H9 (cell line): ENCODE measurements at regions not wholly inside any gene's neighbourhood (a gene's known extent, or its start where the extent isn't known, plus 50 kb on each side); places are given as distances from the start of the nearest gene placed in this dataset.

ENCODE experiments used
- DNase-seq: peaks from one replicate; pipeline ENCODE4 v3.0.0-alpha.2; 2017
- H2AFZ ChIP-seq: one replicate; pipeline ENCODE4 v1.6.1; 2013; ENCODE audit warnings: mild to moderate bottlenecking, low read length, control low read depth, moderate library complexity
- H2AK5ac ChIP-seq: 2 replicates; pipeline ENCODE4 v1.6.1; 2013; ENCODE audit warnings: low read length, control low read depth, mixed read lengths; ENCODE audit not compliant: insufficient read length
- H2BK120ac ChIP-seq: one replicate; pipeline ENCODE4 v1.6.1; 2013; ENCODE audit warnings: low read depth, mild to moderate bottlenecking, low read length, control low read depth, inconsistent platforms; ENCODE audit not compliant: poor library complexity, severe bottlenecking
- H2BK12ac ChIP-seq: 2 replicates; pipeline ENCODE4 v1.6.1; 2013; ENCODE audit warnings: low read length, control low read depth, mixed read lengths, low read depth; ENCODE audit not compliant: insufficient read length
- H2BK15ac ChIP-seq: 2 replicates; pipeline ENCODE4 v1.6.1; 2013; ENCODE audit warnings: low read depth, low read length, control low read depth
- H2BK20ac ChIP-seq: one replicate; pipeline ENCODE4 v1.6.1; 2013; ENCODE audit warnings: low read depth, mild to moderate bottlenecking, low read length, control low read depth, inconsistent platforms; ENCODE audit not compliant: poor library complexity, severe bottlenecking
- H2BK5ac ChIP-seq: 2 replicates; pipeline ENCODE4 v1.6.1; 2013; ENCODE audit warnings: low read length, control low read depth, mixed read lengths; ENCODE audit not compliant: insufficient read length
- H3K14ac ChIP-seq: 2 replicates; pipeline ENCODE4 v1.6.1; 2013; ENCODE audit warnings: low read length, control low read depth; ENCODE audit not compliant: insufficient read depth
- H3K18ac ChIP-seq: 2 replicates; pipeline ENCODE4 v1.6.1; 2013; ENCODE audit warnings: low read depth, mild to moderate bottlenecking, mixed read lengths, low read length, control low read depth; ENCODE audit not compliant: insufficient read length
- H3K23ac ChIP-seq: 2 replicates; pipeline ENCODE4 v1.6.1; 2013; ENCODE audit warnings: low read length, control low read depth, mixed read lengths, low read depth; ENCODE audit not compliant: insufficient read length
- H3K23me2 ChIP-seq: 2 replicates; pipeline ENCODE4 v1.6.1; 2013; ENCODE audit warnings: low read depth, mild to moderate bottlenecking, mixed read lengths, low read length, control low read depth; ENCODE audit not compliant: insufficient read length, poor library complexity, severe bottlenecking
- H3K27ac ChIP-seq: 2 replicates; pipeline ENCODE4 v1.5.1; 2013; ENCODE audit warnings: low read length, control low read depth, mixed read lengths, low read depth; ENCODE audit not compliant: insufficient read length
- H3K27me3 ChIP-seq: 2 replicates; pipeline ENCODE4 v1.6.1; 2013; ENCODE audit warnings: low read length, control low read depth, inconsistent platforms; ENCODE audit not compliant: insufficient read depth
- H3K4ac ChIP-seq: 2 replicates; pipeline ENCODE4 v1.6.1; 2013; ENCODE audit warnings: low read depth, mild to moderate bottlenecking, control low read depth, inconsistent platforms, low read length, moderate library complexity
- H3K4me1 ChIP-seq: 2 replicates; pipeline ENCODE4 v1.6.1; 2013; ENCODE audit warnings: low read length, control low read depth, inconsistent platforms; ENCODE audit not compliant: insufficient read depth
- H3K4me2 ChIP-seq: 2 replicates; pipeline ENCODE4 v1.6.1; 2013; ENCODE audit warnings: low read length, control low read depth, mixed read lengths; ENCODE audit not compliant: insufficient read length, insufficient read depth
- H3K56ac ChIP-seq: 2 replicates; pipeline ENCODE4 v1.6.1; 2013; ENCODE audit warnings: low read depth, mild to moderate bottlenecking, mixed read lengths, low read length, control low read depth; ENCODE audit not compliant: insufficient read length
- H3K79me1 ChIP-seq: 2 replicates; pipeline ENCODE4 v1.6.1; 2013; ENCODE audit warnings: low read depth, mild to moderate bottlenecking, moderate library complexity, low read length, control low read depth, inconsistent platforms; ENCODE audit not compliant: insufficient read depth, poor library complexity, severe bottlenecking
- H3K79me2 ChIP-seq: 2 replicates; pipeline ENCODE4 v1.6.1; 2013; ENCODE audit warnings: low read length, control low read depth, inconsistent platforms; ENCODE audit not compliant: insufficient read depth
- H3K9ac ChIP-seq: 2 replicates; pipeline ENCODE4 v1.6.1; 2013; ENCODE audit warnings: low read length, control low read depth, mixed read lengths; ENCODE audit not compliant: insufficient read length; ENCODE audit errors: extremely low read depth
- H3K9me3 ChIP-seq: one replicate; pipeline ENCODE4 v1.6.1; 2013; ENCODE audit warnings: low read depth, low read length, inconsistent platforms; ENCODE audit not compliant: control insufficient read depth
- H3T11ph ChIP-seq: one replicate; pipeline ENCODE4 v1.6.1; 2013; ENCODE audit warnings: mild to moderate bottlenecking, low read length, control low read depth, inconsistent platforms
- H4K20me1 ChIP-seq: one replicate; pipeline ENCODE4 v1.6.1; 2013; ENCODE audit not compliant: control insufficient read depth, insufficient read length, insufficient read depth
- H4K5ac ChIP-seq: 2 replicates; pipeline ENCODE4 v1.6.1; 2013; ENCODE audit warnings: low read depth, mild to moderate bottlenecking, mixed read lengths, low read length, control low read depth; ENCODE audit not compliant: insufficient read length
- H4K8ac ChIP-seq: replicated peaks from 2 replicates; pipeline ENCODE4 v1.6.1; 2013; ENCODE audit warnings: low read length, control low read depth, mixed read lengths, low read depth; ENCODE audit not compliant: insufficient read length
- H4K91ac ChIP-seq: 2 replicates; pipeline ENCODE4 v1.6.1; 2013; ENCODE audit warnings: low read depth, mild to moderate bottlenecking, moderate library complexity, mixed read lengths, low read length, control low read depth; ENCODE audit not compliant: insufficient read length
- H3K27ac Mint-ChIP-seq, 3 experiments: 2 replicates in 2 of 3; 3 replicates in 1 of 3; pipeline ENCODE4 v1.8.0; 2020 to 2021; ENCODE audit warnings: mixed read lengths in 3 of 3, mild to moderate bottlenecking in 1 of 3, moderate library complexity in 1 of 3
- H3K27me3 Mint-ChIP-seq: 2 replicates; pipeline ENCODE4 v1.8.0; 2021; ENCODE audit warnings: low read depth, mild to moderate bottlenecking, moderate library complexity, mixed read lengths
- H3K36me3 Mint-ChIP-seq, 3 experiments: 2 replicates in 2 of 3; 3 replicates in 1 of 3; pipeline ENCODE4 v1.8.0; 2020 to 2021; ENCODE audit warnings: low read depth in 3 of 3, mixed read lengths in 3 of 3; ENCODE audit not compliant: insufficient read depth in 1 of 3
- H3K4me1 Mint-ChIP-seq, 2 experiments: 2 replicates each; pipeline ENCODE4 v1.8.0; 2020; ENCODE audit warnings: mixed read lengths in 2 of 2
- H3K4me3 Mint-ChIP-seq, 2 experiments: 2 replicates in 1 of 2; 3 replicates in 1 of 2; pipeline ENCODE4 v1.8.0; 2020 to 2021; ENCODE audit warnings: mild to moderate bottlenecking in 2 of 2, mixed read lengths in 2 of 2, moderate library complexity in 1 of 2
- H3K9me3 Mint-ChIP-seq, 2 experiments: 2 replicates in 1 of 2; 3 replicates in 1 of 2; pipeline ENCODE4 v1.8.0; 2020; ENCODE audit warnings: mild to moderate bottlenecking in 2 of 2, mixed read lengths in 2 of 2, moderate library complexity in 1 of 2
- CTCF ChIP-seq: fragments of 200-600 bp; sonication (generic); conservative IDR thresholded peaks from 3 replicates; pipeline ENCODE4 v1.8.0; 2021; ENCODE audit warnings: antibody characterized with exemption, mild to moderate bottlenecking
- WGBS: extraction: QIAGEN DNeasy Blood & Tissue Kit; methylation state at CpG from one replicate; pipeline ENCODE4 v1.1.7; 2013; ENCODE audit warnings: missing lambda C conversion rate, low lambda C conversion rate, mixed read lengths; ENCODE audit not compliant: insufficient read length; ENCODE audit errors: extremely low coverage; 5-methylcytosine and 5-hydroxymethylcytosine counted together

- Histone ChIP-seq H2BK20ac (no peak overlapping the region), H3K23ac (no peak overlapping the region), H2BK12ac (no peak overlapping the region), H2BK120ac (no peak overlapping the region), H2AK5ac (no peak overlapping the region), H3T11ph (no peak overlapping the region), H4K20me1 (no peaks in the 10 kb centered on the region), H3K9ac (no peak overlapping the region), H2BK15ac (no peak overlapping the region), H3K14ac (no peak overlapping the region), H3K23me2 (no peaks in the 10 kb centered on the region), H3K4me2 (no peak overlapping the region), H3K4ac (no peak overlapping the region), H3K27me3 (no peaks in the 10 kb centered on the region), H4K91ac (no peak overlapping the region), H3K56ac (no peak overlapping the region), H3K79me1 (no peaks in the 10 kb centered on the region), H3K4me1 (no peaks in the 10 kb centered on the region), H4K8ac (no peak overlapping the region), H4K5ac (no peak overlapping the region), H3K18ac (no peak overlapping the region), H3K27ac (no peak overlapping the region), H2BK5ac (no peak overlapping the region), H2AFZ (no peak overlapping the region), H3K9me3 (no peaks in the 10 kb centered on the region), H3K79me2 (no peaks in the 10 kb centered on the region)
- DNase-seq, result no peak
- no CpG with 5 or more reads among the region's 7 CpGs for WGBS
- Mint-ChIP-seq H3K27ac (no peak overlapping the region), H3K9me3 (peaks cover 3% of the 10 kb centered on the region in 2 experiments; a peak in 4 of 5 replicates), H3K4me3 (no peak overlapping the region), H3K4me1 (peaks cover 0 to 6% of the 10 kb centered on the region in 2 experiments; a peak in 2 of 4 replicates), H3K27me3 (no peaks in the 10 kb centered on the region), H3K36me3 (peaks cover 0 to 5% (median 0%) of the 10 kb centered on the region in 3 experiments; a peak in 2 of 7 replicates)
- no peak for TF ChIP-seq CTCF
Observed at GRCh38 chr10:29104661-29105399, 184.0 kb upstream of the LYZL1 start.
